Hepatocyte (in vitro differentiated cells): ENCODE measurements at regions not wholly inside any gene's neighbourhood (a gene's known extent, or its start where the extent isn't known, plus 50 kb on each side); places are given as distances from the start of the nearest gene placed in this dataset.

ENCODE experiments used
- CTCF ChIP-seq: fragments of 200-600 bp; sonication (generic); IDR thresholded peaks from 2 replicates; pipeline ENCODE4 v1.5.1; 2016; ENCODE audit warnings: antibody characterized with exemption, mild to moderate bottlenecking; ENCODE audit not compliant: poor library complexity
- EZH2 ChIP-seq: fragments of 200-600 bp; sonication (generic); IDR thresholded peaks from 2 replicates; pipeline ENCODE4 v1.6.1; 2016; ENCODE audit warnings: antibody characterized with exemption, mild to moderate bottlenecking, borderline replicate concordance
- EZH2phosphoT487 ChIP-seq: fragments of 200-600 bp; sonication (generic); IDR thresholded peaks from one replicate; pipeline ENCODE4 v1.6.1; 2018; ENCODE audit warnings: antibody characterized with exemption, mild to moderate bottlenecking, low read depth, moderate library complexity; ENCODE audit not compliant: unreplicated experiment, severe bottlenecking

GRCh38 chr2:49661809-49662208 is 507.5 kb upstream of the FSHR start:
- TF ChIP-seq CTCF (no peak), EZH2 (no peak), EZH2phosphoT487 (no peak)
